ENCODE measurements at regions not wholly inside any gene's neighbourhood (a gene's known extent, or its start where the extent isn't known, plus 50 kb on each side); places are given as distances from the start of the nearest gene placed in this dataset.

- Histone ChIP-seq H3K9me3 (no peaks in the 10 kb centered on the region), H3K36me3 (no peaks in the 10 kb centered on the region), H3K27me3 (no peaks in the 10 kb centered on the region), H3K4me3 (no peak overlapping the region)
- no peak for DNase-seq
Measured at GRCh38 chr1:181356505-181357340, 126.6 kb upstream of the CACNA1E start.

DNA sequence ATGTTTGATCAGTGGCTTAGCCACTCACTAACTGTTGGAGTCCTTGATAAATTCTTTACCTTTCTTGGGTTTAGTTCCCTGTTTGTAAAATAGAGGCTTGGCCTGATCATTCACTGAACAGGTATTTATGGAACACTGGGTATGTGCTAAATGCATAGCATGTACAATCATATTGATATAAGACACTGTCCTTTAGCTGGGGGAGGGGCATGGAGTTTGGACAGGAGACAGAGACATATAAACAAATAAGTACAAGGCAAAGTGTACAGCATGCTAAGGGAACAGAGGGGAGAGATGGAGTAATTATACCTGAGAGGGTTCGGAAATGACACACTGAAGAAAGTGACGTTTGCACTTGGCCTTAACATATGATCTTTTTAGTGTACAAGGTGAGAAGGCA is 124.3 kb upstream of the CACNA1E start:
- DNase-seq: no peak
- H3K36me3 ChIP-seq: no peaks in the 10 kb centered on the region
- H3K27me3 ChIP-seq: no peaks in the 10 kb centered on the region
- no peaks in the 10 kb centered on the region for H3K9me3 ChIP-seq
- H3K4me3 ChIP-seq: no peak overlapping the region

GRCh38 chr1:181364801-181365200 is 118.5 kb upstream of the CACNA1E start:
- no peaks in the 10 kb centered on the region for H3K36me3 ChIP-seq
- no peak overlapping the region for H3K4me3 ChIP-seq
- H3K27me3 ChIP-seq: no peaks in the 10 kb centered on the region
- H3K9me3 ChIP-seq: no peaks in the 10 kb centered on the region
- no peak for DNase-seq

DNA sequence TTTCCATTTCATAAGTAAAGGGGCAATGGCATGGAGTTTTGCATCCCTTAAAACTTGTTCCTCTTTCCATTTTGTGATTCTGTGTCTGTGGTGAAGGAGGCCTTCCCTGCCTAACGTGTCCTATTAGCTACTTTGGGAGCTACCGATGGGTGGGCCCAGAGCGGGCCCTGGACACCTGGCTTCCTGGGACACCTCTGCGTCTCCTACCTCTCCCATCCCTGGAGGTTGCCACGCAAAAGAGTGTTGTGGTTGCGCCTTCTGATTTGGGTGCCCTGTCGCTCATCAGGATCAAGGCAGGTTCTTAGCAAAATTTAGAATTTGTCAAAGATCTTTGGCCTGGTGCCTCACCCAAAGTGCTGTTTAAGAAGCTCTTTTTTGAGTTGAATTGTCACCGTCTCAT is 116.4 kb upstream of the CACNA1E start:
- peaks cover 2% of the 10 kb centered on the region for H3K9me3 ChIP-seq
- no peaks in the 10 kb centered on the region for H3K27me3 ChIP-seq
- H3K36me3 ChIP-seq: no peaks in the 10 kb centered on the region
- no peak overlapping the region for H3K4me3 ChIP-seq
- no peak for DNase-seq

DNA sequence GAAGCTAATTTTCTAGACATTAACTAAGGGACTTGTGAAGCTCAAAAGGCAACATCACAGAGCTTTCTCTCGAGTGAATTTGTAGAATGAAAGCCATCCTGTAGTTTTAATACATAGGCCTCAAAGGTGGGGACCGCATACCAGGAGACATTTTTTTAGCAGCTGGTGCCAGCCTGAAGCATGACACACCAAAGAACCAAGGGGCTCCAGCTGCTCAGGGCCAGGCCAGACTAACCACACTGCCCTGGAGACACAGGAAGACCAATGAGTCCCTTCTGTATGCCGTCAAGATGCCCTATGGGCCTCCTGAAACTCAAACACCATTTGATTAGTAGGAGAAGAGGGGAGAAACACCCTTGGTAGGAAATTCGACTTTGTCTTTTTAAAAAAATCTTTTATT is 113.9 kb upstream of the CACNA1E start:
- DNase-seq: no peak
- Histone ChIP-seq H3K27me3 (no peaks in the 10 kb centered on the region), H3K4me3 (no peak overlapping the region), H3K9me3 (peaks cover 3% of the 10 kb centered on the region), H3K36me3 (no peaks in the 10 kb centered on the region)

DNA sequence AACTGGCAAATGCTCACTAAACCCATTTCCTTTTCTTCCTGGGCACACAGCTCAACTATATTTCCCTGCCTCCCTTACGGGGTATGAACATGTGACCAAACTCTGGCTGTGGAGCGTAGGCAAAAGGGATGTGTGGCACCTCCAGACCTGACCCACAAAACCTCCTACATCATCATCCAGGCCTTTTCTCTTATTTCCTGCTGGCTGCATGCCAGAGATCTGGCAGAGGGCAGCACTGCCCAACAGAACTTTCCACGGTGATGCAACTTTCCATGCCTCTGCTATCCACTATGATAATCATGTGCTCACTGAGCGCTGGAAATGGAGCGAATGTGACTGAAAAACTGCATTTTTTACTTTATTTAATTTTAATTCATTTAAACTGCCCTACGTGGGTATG is 99.6 kb upstream of the CACNA1E start:
- Histone ChIP-seq H3K9me3 (no peaks in the 10 kb centered on the region), H3K4me3 (no peak overlapping the region), H3K27me3 (peaks cover 2% of the 10 kb centered on the region; the same call in 1 of the 2 replicates), H3K36me3 (no peaks in the 10 kb centered on the region)
- DNase-seq: no peak

GRCh38 chr1:181386340-181386739 is 97.0 kb upstream of the CACNA1E start:
- Histone ChIP-seq H3K36me3 (no peaks in the 10 kb centered on the region), H3K4me3 (no peak overlapping the region), H3K9me3 (no peaks in the 10 kb centered on the region), H3K27me3 (peaks cover 2% of the 10 kb centered on the region)
- DNase-seq: no peak

GRCh38 chr1:181386951-181387350 is 96.4 kb upstream of the CACNA1E start:
- Histone ChIP-seq H3K27me3 (peaks cover 2% of the 10 kb centered on the region), H3K4me3 (no peak overlapping the region), H3K9me3 (no peaks in the 10 kb centered on the region), H3K36me3 (no peaks in the 10 kb centered on the region)
- no peak for DNase-seq

- Histone ChIP-seq H3K4me3 (no peak overlapping the region), H3K9me3 (no peaks in the 10 kb centered on the region), H3K27me3 (peaks cover 2% of the 10 kb centered on the region), H3K36me3 (no peaks in the 10 kb centered on the region)
- no peak for DNase-seq
Measured at GRCh38 chr1:181387702-181388101, 95.6 kb upstream of the CACNA1E start.

DNA sequence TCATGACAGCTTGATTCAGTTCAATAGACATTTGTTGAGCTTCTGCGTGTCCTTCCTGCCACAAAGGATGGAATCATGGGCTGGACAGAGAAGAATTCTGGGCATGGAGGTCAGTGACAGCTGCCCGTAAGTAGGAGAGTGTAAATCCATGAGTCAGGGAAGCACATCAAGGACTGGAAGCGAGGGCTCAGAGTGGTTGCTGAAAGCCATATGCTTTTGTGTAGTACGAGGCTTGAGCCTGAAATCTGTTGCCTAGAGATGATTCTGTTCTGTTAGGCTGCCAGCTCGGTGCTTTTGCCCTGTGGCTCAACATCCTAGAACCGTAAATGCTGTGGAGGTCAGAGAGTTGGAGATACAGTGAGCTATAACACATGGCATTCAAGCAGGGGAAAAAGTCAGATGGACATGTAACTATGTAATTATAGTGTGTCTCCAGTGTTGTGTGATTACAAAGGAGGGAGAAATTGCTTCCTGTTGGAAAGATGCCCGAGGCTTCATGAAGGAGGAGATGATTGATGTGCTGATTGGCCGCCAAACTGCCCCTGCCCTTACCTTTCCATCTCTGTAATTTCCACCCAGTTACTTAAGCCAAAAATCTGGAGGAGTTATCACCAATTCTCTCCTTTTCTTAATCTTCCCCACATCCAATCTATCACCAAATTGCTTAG is 92.8 kb upstream of the CACNA1E start:
- no peak for DNase-seq
- H3K27me3 ChIP-seq: peaks cover 5% of the 10 kb centered on the region
- no peak overlapping the region for H3K4me3 ChIP-seq
- no peaks in the 10 kb centered on the region for H3K36me3 ChIP-seq
- no peaks in the 10 kb centered on the region for H3K9me3 ChIP-seq

DNA sequence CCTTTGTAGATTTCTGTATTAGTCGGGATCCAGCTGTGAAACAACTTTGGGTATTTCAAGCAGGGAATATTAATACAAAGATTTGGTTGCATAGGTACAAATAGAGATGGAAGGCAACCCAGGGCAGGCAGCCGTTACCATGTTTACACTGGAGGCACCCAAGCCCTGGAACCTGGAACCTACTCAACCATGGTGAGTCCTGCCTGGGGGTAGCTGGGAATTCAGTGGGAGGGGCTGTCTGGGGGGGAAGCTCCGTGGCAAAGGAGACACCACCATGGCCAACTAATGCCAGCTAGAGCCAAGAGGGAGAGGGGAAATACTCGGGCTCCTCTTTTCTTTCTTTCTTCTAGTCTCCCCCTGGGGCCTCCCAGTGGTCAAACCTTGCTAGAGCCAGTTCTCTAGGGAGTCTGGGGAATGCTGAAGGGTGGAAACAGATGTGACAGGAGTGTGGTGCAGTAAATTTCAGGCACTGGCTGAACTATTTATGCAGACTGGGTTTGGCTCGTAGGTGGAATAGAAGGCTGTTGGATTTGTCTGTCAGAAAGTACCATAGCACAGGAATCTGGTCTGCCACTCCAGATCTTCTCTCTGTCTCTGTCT is 91.9 kb upstream of the CACNA1E start:
- Histone ChIP-seq H3K36me3 (no peaks in the 10 kb centered on the region), H3K27me3 (peaks cover 5% of the 10 kb centered on the region), H3K4me3 (no peak overlapping the region), H3K9me3 (no peaks in the 10 kb centered on the region)
- DNase-seq: no peak

- no peak for DNase-seq
- Histone ChIP-seq H3K9me3 (no peaks in the 10 kb centered on the region), H3K27me3 (peaks cover 4% of the 10 kb centered on the region), H3K4me3 (no peak overlapping the region), H3K36me3 (no peaks in the 10 kb centered on the region)
Measured at GRCh38 chr1:181392133-181392532, 91.2 kb upstream of the CACNA1E start.

GRCh38 chr1:181392613-181393220 is 90.6 kb upstream of the CACNA1E start:
- Histone ChIP-seq H3K4me3 (no peak overlapping the region), H3K9me3 (no peaks in the 10 kb centered on the region), H3K36me3 (no peaks in the 10 kb centered on the region), H3K27me3 (peaks cover 4% of the 10 kb centered on the region)
- DNase-seq: no peak

GRCh38 chr1:181394766-181395165 is 88.6 kb upstream of the CACNA1E start:
- Histone ChIP-seq H3K27me3 (peaks cover 4% of the 10 kb centered on the region), H3K9me3 (no peaks in the 10 kb centered on the region), H3K36me3 (no peaks in the 10 kb centered on the region), H3K4me3 (no peak overlapping the region)
- DNase-seq: no peak

DNA sequence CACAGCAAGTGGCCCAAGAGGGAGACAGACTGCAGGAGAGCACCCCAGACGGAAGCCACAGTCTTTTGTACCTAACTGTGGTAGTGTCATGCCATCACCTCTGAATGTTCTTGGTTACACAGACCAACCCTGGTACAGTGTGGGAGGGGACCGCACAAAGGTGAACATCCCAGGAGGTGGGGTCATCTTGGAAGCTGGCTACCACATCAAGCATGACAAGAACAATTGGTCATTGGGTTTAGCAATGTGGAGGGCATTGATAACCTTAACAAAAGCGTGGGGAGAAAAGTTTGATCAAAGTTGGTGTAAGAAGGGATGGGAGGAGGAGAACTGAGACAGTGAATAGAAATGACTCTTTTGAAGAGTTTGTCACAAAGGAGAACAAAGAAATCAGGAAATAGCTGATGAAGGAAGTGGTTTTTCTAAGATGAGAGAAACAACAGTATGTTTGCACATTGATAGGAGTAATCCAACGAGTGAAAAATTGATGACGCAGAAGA is 87.1 kb upstream of the CACNA1E start:
- Histone ChIP-seq H3K36me3 (no peaks in the 10 kb centered on the region), H3K27me3 (peaks cover 4% of the 10 kb centered on the region; the same call in 1 of the 2 replicates), H3K4me3 (no peak overlapping the region), H3K9me3 (no peaks in the 10 kb centered on the region)
- DNase-seq: no peak

DNA sequence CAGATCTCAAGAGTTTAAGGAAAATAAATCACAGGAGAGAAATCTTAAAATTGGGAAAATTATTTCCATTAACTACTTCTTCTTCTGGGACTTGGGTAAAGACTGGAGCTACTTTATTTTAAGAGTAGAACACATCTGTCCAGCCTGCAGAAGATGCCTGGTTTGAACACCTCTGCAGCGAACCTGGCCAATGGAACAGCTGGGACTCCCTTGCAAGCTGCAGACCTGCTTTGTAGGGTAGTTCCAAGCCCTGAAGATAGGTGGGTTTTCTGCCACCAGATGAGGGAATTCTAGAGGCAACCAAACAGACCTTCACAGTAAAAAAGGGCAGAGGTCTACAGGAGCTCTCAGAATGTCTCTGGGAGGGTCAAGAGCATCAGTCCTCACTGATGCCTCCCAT is 86.5 kb upstream of the CACNA1E start:
- no peaks in the 10 kb centered on the region for H3K9me3 ChIP-seq

DNA sequence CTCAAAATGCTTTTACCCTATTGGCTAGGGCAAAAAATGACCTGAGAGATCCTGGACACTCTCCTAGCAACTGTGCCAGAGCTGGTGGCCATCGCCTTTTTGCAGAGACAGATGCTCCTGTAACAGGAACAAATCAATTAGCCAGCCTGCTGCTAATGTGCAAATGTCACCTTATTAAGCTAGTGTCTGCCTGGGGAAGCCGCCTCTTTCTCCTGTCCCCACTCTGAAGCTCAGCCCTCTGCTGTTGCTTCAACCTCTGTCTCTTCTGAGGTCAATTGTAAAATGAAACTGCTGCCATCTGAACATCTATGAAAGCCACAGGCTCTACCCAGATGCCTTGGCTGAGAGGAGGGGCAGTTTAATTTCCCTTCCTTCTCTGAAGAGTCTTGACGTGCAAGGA is 85.5 kb upstream of the CACNA1E start:
- no peak overlapping the region for H3K4me3 ChIP-seq
- H3K27me3 ChIP-seq: peaks cover 4% of the 10 kb centered on the region; the same call in 1 of the 2 replicates
- no peak for DNase-seq
- no peaks in the 10 kb centered on the region for H3K9me3 ChIP-seq
- H3K36me3 ChIP-seq: no peaks in the 10 kb centered on the region

More for the DNA sequence above, 86.5 kb upstream of the CACNA1E start:
- Histone ChIP-seq H3K27me3 (peaks cover 4% of the 10 kb centered on the region; the same call in 1 of the 2 replicates), H3K36me3 (no peaks in the 10 kb centered on the region), H3K4me3 (no peak overlapping the region)
- DNase-seq: no peak

Measured in MG63 (cell line).